CD4-positive, alpha-beta memory T cell (primary cell): ENCODE measurements at regions not wholly inside any gene's neighbourhood (a gene's known extent, or its start where the extent isn't known, plus 50 kb on each side); places are given as distances from the start of the nearest gene placed in this dataset.

Experiments
- CTCF ChIA-PET: fragments of 350-600 bp; sonication (Branson Sonifier 250); formaldehyde crosslinking; loops from one replicate; lab custom pipeline; 2021; ENCODE audit warnings: inconsistent platforms; ENCODE audit not compliant: partially characterized antibody; lab: Charles Lee
- POLR2A ChIA-PET: fragments of 350-600 bp; sonication (Branson Sonifier 250); formaldehyde crosslinking; loops from one replicate; lab custom pipeline; 2021; ENCODE audit not compliant: partially characterized antibody; lab: Charles Lee
- DNase-seq, 5 donors: peaks; one replicate each; pipeline versions ENCODE4 v3.0.0 to v3.0.0-alpha.2; 2020 to 2022; ENCODE audit warnings: mixed read lengths in 1 of 5
- H3K27ac ChIP-seq: one replicate; pipeline ENCODE4 v1.7.0; 2013; ENCODE audit warnings: low read depth, low read length
- H3K27me3 ChIP-seq: 2 replicates; pipeline ENCODE4 v1.7.0; 2013; ENCODE audit warnings: mild to moderate bottlenecking, low read length, moderate library complexity; ENCODE audit not compliant: insufficient read depth
- H3K36me3 ChIP-seq: 2 replicates; pipeline ENCODE4 v1.7.0; 2013; ENCODE audit warnings: mild to moderate bottlenecking, low read length, moderate library complexity; ENCODE audit not compliant: insufficient read depth
- H3K4me1 ChIP-seq: 2 replicates; pipeline ENCODE4 v1.7.0; 2013; ENCODE audit warnings: mild to moderate bottlenecking, low read length, moderate library complexity; ENCODE audit not compliant: insufficient read depth
- H3K4me3 ChIP-seq, 2 donors: one replicate each; pipeline ENCODE4 v1.7.0; 2013; ENCODE audit warnings: low read length in 2 of 2, mild to moderate bottlenecking in 1 of 2
- H3K9me3 ChIP-seq, 2 donors: one replicate each; pipeline ENCODE4 v1.7.0; 2013; ENCODE audit warnings: low read length in 2 of 2, control low read depth in 1 of 2; ENCODE audit not compliant: control insufficient read depth in 1 of 2
- H3K27ac Mint-ChIP-seq, 7 donors: one replicate each; pipeline ENCODE4 v1.8.0; 2020 to 2021; ENCODE audit warnings: mixed read lengths in 7 of 7, mild to moderate bottlenecking in 6 of 7, inconsistent platforms in 3 of 7, moderate library complexity in 3 of 7
- H3K27me3 Mint-ChIP-seq, 2 donors: one replicate each; pipeline ENCODE4 v1.8.0; 2020 to 2021; ENCODE audit warnings: mixed read lengths in 2 of 2
- H3K36me3 Mint-ChIP-seq, 2 donors: one replicate each; pipeline ENCODE4 v1.8.0; 2020 to 2021; ENCODE audit warnings: mixed read lengths in 2 of 2, inconsistent platforms in 1 of 2, mild to moderate bottlenecking in 1 of 2
- H3K4me1 Mint-ChIP-seq, 4 donors: one replicate each; pipeline ENCODE4 v1.8.0; 2020 to 2021; ENCODE audit warnings: mixed read lengths in 4 of 4, mild to moderate bottlenecking in 1 of 4
- H3K4me3 Mint-ChIP-seq, 8 donors: one replicate each; pipeline ENCODE4 v1.8.0; 2020 to 2021; ENCODE audit warnings: mixed read lengths in 8 of 8, mild to moderate bottlenecking in 7 of 8, moderate library complexity in 6 of 8, inconsistent platforms in 3 of 8
- H3K9me3 Mint-ChIP-seq, 8 donors: one replicate each; pipeline ENCODE4 v1.8.0; 2020 to 2021; ENCODE audit warnings: mixed read lengths in 8 of 8, mild to moderate bottlenecking in 5 of 8, inconsistent platforms in 3 of 8, moderate library complexity in 1 of 8
- intact Hi-C: fragments of 100-400 bp; cut with micrococcal nuclease; formaldehyde crosslinking; loops from one replicate; pipeline ENCODE4 v1.15.1; 2023

DNA sequence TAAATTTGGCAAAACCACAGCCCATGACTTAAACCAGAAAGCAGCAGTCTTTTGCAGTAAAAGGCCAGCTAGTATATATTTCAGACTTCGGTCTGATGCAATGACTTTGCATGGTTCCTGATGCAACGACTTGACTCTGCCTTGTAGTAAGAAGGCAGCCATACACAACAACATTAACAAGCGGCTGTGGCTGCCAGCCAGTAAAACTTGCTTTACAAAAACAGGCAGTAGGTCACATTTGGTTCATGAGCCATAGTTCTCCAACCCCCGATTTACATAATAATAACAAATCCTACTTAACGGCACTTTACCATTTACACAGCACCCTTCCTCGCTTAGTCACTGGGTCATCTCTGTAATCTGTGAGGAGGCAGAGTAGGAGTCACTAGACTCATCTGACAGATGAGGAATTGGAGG is 410.3 kb downstream of the LRATD1 start:
- Histone ChIP-seq H3K4me3 (no peak overlapping the region), H3K9me3 (no peaks in the 10 kb centered on the region), H3K27me3 (peaks cover 4% of the 10 kb centered on the region), H3K36me3 (no peaks in the 10 kb centered on the region), H3K27ac (no peak overlapping the region), H3K4me1 (no peaks in the 10 kb centered on the region)
- Mint-ChIP-seq H3K36me3 (no peaks in the 10 kb centered on the region), H3K27ac (no peak overlapping the region), H3K27me3 (peaks cover 0 to 2% of the 10 kb centered on the region in 2 donors), H3K4me1 (peaks cover 0 to 2% (median 0%) of the 10 kb centered on the region in 4 donors), H3K4me3 (no peak overlapping the region), H3K9me3 (peaks cover 0 to 2% (median 0%) of the 10 kb centered on the region in 8 donors)
- ChIA-PET CTCF (no interaction called here), POLR2A (no interaction called here)
- intact Hi-C loops, result no loop called here
- no peak for DNase-seq

DNA sequence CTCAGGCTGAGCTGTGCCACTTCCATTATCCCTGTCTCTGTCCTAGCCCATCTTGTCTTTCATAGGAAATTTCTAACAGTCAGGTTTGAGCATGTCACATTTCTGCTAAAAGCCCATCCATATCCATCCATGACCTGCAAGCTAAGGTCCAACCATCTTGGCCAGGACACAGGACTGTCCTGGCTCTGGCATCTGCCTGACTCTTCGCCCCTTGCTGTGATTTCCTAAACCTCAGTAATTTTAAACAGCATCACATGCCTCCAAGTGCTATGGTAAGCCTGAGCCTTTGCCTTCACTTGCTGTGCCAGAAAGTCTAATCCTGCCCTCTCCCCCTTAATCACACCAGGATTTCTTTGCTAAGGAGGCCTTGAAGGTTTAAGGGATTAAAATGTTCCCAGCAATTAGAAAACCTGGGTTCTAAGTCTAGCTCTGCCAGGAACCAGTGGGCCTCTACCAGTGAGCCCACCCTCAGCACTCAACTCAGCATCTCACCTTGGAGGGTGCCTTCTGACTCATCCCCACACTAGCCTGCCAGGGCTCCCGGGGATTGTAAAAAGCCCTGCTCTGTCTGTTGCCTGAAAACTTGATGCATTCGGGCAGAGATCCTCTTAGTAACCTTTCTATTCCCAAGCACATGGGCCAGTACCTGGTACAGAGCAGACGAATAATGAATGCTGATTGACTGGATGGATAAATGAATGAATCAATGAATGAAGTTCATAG is 411.0 kb downstream of the LRATD1 start:
- Mint-ChIP-seq H3K4me1 (peaks cover 0 to 2% (median 0%) of the 10 kb centered on the region in 4 donors), H3K36me3 (no peaks in the 10 kb centered on the region), H3K27ac (no peak overlapping the region), H3K4me3 (no peak overlapping the region), H3K9me3 (peaks cover 0 to 2% (median 0%) of the 10 kb centered on the region in 8 donors), H3K27me3 (peaks cover 0 to 2% of the 10 kb centered on the region in 2 donors)
- H3K27ac ChIP-seq, result no peak overlapping the region
- no peaks in the 10 kb centered on the region for H3K36me3 ChIP-seq
- H3K27me3 ChIP-seq, result peaks cover 4% of the 10 kb centered on the region
- CTCF ChIA-PET, result no interaction called here
- no peak for DNase-seq
- no peaks in the 10 kb centered on the region for H3K4me1 ChIP-seq
- POLR2A ChIA-PET, result no interaction called here
- no peak overlapping the region for H3K4me3 ChIP-seq
- H3K9me3 ChIP-seq, result no peaks in the 10 kb centered on the region
- intact Hi-C loops, result no loop called here

DNA sequence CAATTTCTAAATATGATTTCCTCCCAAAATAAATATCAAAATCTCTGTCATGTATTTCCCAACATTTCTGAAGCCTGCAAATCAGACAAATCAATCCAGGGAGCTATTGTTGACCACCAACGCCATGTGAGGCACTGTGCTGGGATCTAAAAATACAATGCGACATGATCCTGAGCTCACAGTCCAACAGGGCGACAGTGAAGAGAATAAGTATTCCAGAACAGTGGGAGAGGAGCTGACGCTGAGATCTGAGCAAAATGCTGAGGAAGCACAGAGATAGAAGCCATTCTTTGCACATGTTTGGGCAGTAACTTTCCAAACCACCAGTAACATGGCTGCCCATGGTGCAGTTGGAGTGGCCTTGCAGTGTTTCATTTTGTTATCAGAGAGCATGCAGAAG is 412.5 kb downstream of the LRATD1 start:
- CTCF ChIA-PET, result no interaction called here
- no peaks in the 10 kb centered on the region for H3K36me3 Mint-ChIP-seq
- peaks cover 0 to 2% (median 0%) of the 10 kb centered on the region in 8 donors for H3K9me3 Mint-ChIP-seq
- H3K27ac Mint-ChIP-seq, result no peak overlapping the region
- Histone ChIP-seq H3K27me3 (peaks cover 4% of the 10 kb centered on the region), H3K36me3 (no peaks in the 10 kb centered on the region), H3K4me1 (no peaks in the 10 kb centered on the region), H3K4me3 (no peak overlapping the region), H3K27ac (no peak overlapping the region), H3K9me3 (no peaks in the 10 kb centered on the region)
- POLR2A ChIA-PET, result no interaction called here
- no peak overlapping the region for H3K4me3 Mint-ChIP-seq
- no peak for DNase-seq
- intact Hi-C loops, result no loop called here
- H3K27me3 Mint-ChIP-seq, result peaks cover 0 to 2% of the 10 kb centered on the region in 2 donors
- no peaks in the 10 kb centered on the region for H3K4me1 Mint-ChIP-seq

DNA sequence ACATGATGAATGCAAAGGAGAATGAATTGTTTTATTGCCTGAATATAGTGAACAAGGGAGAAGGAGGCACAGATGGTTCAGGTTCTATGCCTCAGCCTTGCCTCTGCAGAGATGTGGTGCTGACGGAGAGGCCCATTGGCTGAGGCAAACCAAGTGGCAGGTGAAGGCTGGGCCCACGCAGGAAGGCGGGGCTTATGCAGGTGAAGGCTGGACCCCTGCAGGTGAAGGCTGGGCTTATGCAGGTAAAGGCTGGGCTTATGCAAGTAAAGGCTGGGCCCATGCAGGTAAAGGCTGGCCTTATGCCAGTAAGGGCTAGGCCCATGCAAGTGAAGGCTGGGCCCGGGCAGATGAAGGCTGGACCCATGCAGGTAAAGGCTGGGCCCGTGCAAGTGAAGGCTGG is 414.7 kb downstream of the LRATD1 start:
- Histone ChIP-seq H3K27me3 (peaks cover 4% of the 10 kb centered on the region), H3K36me3 (no peaks in the 10 kb centered on the region), H3K27ac (no peak overlapping the region), H3K4me3 (no peak overlapping the region), H3K4me1 (no peaks in the 10 kb centered on the region), H3K9me3 (no peaks in the 10 kb centered on the region)
- Mint-ChIP-seq H3K27ac (no peak overlapping the region), H3K4me1 (peaks cover 0 to 2% (median 0%) of the 10 kb centered on the region in 4 donors), H3K9me3 (peaks cover 0 to 1% (median 0%) of the 10 kb centered on the region in 8 donors), H3K36me3 (no peaks in the 10 kb centered on the region), H3K4me3 (no peak overlapping the region), H3K27me3 (no peaks in the 10 kb centered on the region)
- DNase-seq, result no peak
- ChIA-PET POLR2A (no interaction called here), CTCF (no interaction called here)
- intact Hi-C loops, result no loop called here

- Histone ChIP-seq H3K27ac (no peak overlapping the region), H3K36me3 (no peaks in the 10 kb centered on the region), H3K4me1 (no peaks in the 10 kb centered on the region), H3K9me3 (no peaks in the 10 kb centered on the region), H3K4me3 (no peak overlapping the region), H3K27me3 (peaks cover 4% of the 10 kb centered on the region)
- peaks cover 0 to 2% (median 0%) of the 10 kb centered on the region in 4 donors for H3K4me1 Mint-ChIP-seq
- ChIA-PET POLR2A (no interaction called here), CTCF (no interaction called here)
- DNase-seq, result no peak
- H3K36me3 Mint-ChIP-seq, result no peaks in the 10 kb centered on the region
- H3K4me3 Mint-ChIP-seq, result no peak overlapping the region
- H3K27ac Mint-ChIP-seq, result no peak overlapping the region
- H3K9me3 Mint-ChIP-seq, result peaks cover 0 to 1% (median 0%) of the 10 kb centered on the region in 8 donors
- intact Hi-C loops, result no loop called here
- no peaks in the 10 kb centered on the region for H3K27me3 Mint-ChIP-seq
Observed at GRCh38 chr2:15048000-15048399, 415.5 kb downstream of the LRATD1 start.

- no peaks in the 10 kb centered on the region for H3K4me1 ChIP-seq
- ChIA-PET POLR2A (no interaction called here), CTCF (interaction anchor here (1.3 kb wide), 1 partner anchor 9 kb away, joined by 4 read pairs; no protein-coding TSS in a partner anchor)
- no peaks in the 10 kb centered on the region for H3K36me3 ChIP-seq
- intact Hi-C loops, result no loop called here
- no peak overlapping the region for H3K4me3 ChIP-seq
- peaks cover 0 to 2% (median 0%) of the 10 kb centered on the region in 4 donors for H3K4me1 Mint-ChIP-seq
- no peaks in the 10 kb centered on the region for H3K36me3 Mint-ChIP-seq
- H3K9me3 Mint-ChIP-seq, result no peaks in the 10 kb centered on the region
- H3K27me3 Mint-ChIP-seq, result no peaks in the 10 kb centered on the region
- H3K27ac ChIP-seq, result no peak overlapping the region
- no peak overlapping the region for H3K4me3 Mint-ChIP-seq
- no peak for DNase-seq
- H3K27me3 ChIP-seq, result no peaks in the 10 kb centered on the region
- H3K27ac Mint-ChIP-seq, result no peak overlapping the region
- no peaks in the 10 kb centered on the region for H3K9me3 ChIP-seq
Observed at GRCh38 chr2:15049096-15049993, 416.8 kb downstream of the LRATD1 start.

GRCh38 chr2:15050483-15050882 is 418.0 kb downstream of the LRATD1 start:
- Histone ChIP-seq H3K36me3 (no peaks in the 10 kb centered on the region), H3K27ac (no peak overlapping the region), H3K4me1 (no peaks in the 10 kb centered on the region), H3K9me3 (no peaks in the 10 kb centered on the region), H3K27me3 (no peaks in the 10 kb centered on the region), H3K4me3 (no peak overlapping the region)
- no peak for DNase-seq
- intact Hi-C loops, result no loop called here
- Mint-ChIP-seq H3K27me3 (peaks cover 4 to 6% of the 10 kb centered on the region in 2 donors), H3K27ac (no peak overlapping the region), H3K36me3 (no peaks in the 10 kb centered on the region), H3K4me1 (peaks cover 0 to 2% (median 0%) of the 10 kb centered on the region in 4 donors), H3K9me3 (peaks cover 0 to 1% (median 0%) of the 10 kb centered on the region in 8 donors), H3K4me3 (no peak overlapping the region)
- CTCF ChIA-PET, result interaction anchor here (1.3 kb wide), 1 partner anchor 11 kb away, joined by 3 read pairs; no protein-coding TSS in a partner anchor
- POLR2A ChIA-PET, result no interaction called here
